CD4-positive, alpha-beta T cell treated with Interferon alpha-2 for 1 hour (primary cell): ENCODE measurements at regions not wholly inside any gene's neighbourhood (a gene's known extent, or its start where the extent isn't known, plus 50 kb on each side); places are given as distances from the start of the nearest gene placed in this dataset.
"Not testable (repeated sequence)": the region's sequence is repeated elsewhere in the genome, so short reads cannot be mapped to it uniquely, and the experiment has no call there.

Experiments
- DNase-seq, 2 donors: peaks; one replicate each; pipeline ENCODE4 v3.0.0-alpha.2; 2020 to 2022

DNA sequence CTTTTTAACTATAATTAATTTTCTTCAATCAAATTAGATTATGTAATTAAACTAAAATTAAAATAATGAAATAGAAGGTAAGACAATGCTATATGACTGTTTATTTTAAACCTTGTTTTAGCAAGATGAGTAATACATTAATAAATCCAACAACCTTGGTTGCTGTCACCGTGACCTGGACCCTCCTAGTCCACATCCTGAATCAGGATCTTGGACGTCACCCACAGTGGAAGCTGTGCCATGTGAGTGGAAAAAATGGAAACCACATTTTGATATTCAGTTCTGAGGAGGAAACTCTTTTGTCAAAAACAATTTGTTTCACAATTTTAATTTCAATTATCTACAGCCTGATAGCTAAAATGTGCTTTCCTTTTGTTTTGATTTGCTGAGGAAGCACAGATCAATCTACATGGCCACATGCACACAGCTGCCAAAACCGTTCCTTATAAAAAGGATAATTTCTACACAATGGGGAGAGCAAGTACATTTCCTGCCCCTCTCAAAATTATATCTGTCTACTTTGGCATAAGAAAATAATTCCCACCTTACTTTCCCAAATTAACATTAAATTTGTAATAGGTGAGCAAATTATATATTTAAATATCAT is 255.5 kb downstream of the RASSF9 start:
- no peak for DNase-seq

GRCh38 chr12:85587158-85587557 is 249.1 kb downstream of the RASSF9 start:
- DNase-seq = no peak

DNA sequence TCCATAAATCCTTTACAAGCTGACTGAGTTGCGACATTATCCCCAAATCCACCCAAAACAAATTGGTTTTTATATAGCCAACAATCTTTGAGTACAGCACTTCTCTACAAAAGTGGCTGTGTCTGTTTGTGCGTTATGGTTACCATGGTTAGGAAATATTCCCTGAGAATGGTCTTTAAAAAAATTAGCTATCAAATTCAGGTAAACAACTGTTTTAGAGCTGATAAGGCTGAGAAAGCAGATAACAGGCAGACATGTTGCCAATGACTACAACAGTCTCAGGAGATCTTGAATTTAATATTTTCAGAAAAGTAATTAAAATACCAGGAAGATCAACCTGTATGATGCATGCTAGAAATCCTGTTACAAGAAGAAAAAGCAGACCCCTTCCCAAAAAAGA is 248.0 kb downstream of the RASSF9 start:
- no peak for DNase-seq

DNA sequence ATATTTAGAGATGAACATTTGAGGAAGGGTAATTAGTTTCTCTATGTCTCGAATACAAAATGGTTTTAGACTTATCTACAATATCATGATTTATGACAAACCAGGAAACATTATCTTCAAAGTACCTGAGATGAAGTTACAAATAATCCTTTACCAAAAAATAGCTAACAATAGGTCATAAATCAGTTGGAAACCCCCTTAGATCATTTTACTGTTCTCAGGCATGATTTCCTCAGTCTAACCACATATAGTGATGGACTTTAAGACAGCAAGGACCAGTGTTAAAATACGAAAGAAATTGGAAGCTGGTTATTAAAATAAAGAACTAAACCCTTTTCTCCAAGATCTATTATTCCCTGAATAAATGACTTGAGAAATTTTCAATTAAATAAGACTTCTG is 235.4 kb downstream of the RASSF9 start:
- no peak for DNase-seq

DNA sequence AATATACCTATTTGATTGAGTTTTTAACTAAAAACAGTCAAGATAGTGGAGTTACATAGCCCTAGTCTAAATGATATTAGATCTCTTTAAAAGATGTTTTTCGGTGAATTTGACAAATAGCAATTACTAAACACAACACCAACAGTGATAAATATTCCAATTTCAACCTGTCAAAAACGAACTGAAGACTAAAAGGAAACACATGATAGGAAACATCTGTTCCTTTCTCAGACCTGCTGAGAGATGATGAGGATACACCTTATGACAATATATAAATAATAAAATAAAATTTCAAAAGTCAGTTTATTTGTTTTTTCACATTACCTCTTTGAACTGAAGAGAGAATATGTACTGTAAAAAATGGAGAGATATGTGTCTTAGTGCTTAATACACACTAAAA is 232.7 kb downstream of the RASSF9 start:
- DNase-seq = no peak

GRCh38 chr12:85606455-85606854 is 229.8 kb downstream of the RASSF9 start:
- no peak for DNase-seq

GRCh38 chr12:85609778-85610177 is 226.4 kb downstream of the RASSF9 start:
- DNase-seq = no peak

DNA sequence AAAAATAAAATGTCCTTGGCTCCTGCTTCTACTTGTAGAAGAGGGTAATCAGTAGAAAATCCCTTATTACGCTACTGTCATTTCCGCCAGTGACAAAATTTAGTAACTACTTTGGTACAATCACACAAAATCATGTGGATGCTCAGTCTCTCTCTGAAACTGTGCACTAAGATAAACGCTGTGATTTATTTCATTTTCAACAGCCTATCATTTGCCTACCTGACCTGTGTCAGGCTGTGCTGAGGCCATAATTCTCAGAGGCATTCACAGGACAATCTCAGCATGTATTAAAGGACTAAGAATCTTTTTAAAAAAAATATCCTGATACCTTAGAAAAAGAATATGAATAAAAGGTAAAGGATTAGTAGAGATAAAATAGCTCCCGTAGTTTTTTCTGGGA is 226.0 kb downstream of the RASSF9 start:
- no peak for DNase-seq

GRCh38 chr12:85616201-85616600 is 220.0 kb downstream of the RASSF9 start:
- DNase-seq = no peak

- DNase-seq = no peak
These were observed 218.7 kb downstream of the RASSF9 start for GRCh38 chr12:85617307-85618091.

DNA sequence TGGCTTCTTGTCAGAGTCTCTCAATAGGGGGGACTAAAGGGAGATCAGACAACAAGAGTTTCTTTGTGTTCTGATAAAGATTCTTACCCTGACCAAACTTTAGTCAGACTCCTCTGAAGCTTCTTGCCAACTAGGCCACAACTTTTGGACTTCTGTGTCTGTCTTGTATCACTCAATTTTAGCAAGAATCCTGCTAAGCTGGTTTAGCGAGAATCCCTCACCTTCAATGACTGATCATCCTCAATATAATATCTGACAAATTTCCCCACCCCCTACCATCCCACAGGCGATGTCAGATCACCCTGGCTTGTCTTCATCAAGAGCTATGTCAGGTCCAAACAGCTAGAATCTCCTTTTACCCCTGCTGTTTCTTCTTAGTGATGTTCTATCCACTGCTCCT is 215.2 kb downstream of the RASSF9 start:
- DNase-seq = no peak

DNA sequence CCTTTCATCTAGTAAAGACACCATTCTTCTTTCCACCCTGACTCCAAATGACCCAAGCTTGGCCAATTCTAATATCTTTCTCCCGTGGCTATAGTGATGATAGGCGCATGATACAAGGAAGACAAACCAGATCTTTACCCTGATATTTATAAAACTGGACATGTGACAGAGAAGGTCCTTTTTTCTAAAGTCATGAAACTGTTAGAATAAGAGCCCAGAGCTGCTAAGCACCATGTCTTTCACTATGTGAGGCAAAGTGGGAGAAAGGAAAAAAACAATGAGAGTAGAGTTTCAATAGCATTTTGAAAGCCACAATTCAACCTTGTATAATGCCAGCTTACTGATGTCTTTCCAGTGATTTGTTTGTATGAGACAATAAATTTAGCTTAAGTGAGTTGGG is 212.4 kb downstream of the RASSF9 start:
- DNase-seq = no peak

GRCh38 chr12:85625467-85625866 is 210.7 kb downstream of the RASSF9 start:
- DNase-seq = no peak

- DNase-seq = no peak
These were observed 210.0 kb downstream of the RASSF9 start for GRCh38 chr12:85626001-85626783.

DNA sequence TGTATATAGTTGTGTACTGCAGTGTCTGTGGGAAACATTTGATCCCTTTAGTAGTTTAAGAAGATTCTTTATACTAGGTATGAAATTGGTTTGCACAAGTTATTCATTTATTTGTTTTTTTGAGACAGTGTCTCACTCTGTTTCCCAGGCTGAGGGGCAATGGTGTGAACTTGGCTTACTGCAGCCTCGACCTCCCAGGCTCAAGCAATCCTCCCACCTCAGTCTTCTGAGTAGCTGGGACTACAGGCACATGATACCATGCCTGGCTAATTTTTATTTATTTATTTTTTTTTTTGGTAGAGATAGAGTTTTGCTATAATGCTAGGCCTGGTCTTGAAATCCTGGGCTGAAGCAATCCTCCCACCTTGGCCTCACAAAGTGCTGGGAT is 209.4 kb downstream of the RASSF9 start:
- no peak for DNase-seq

GRCh38 chr12:85627584-85627983 is 208.6 kb downstream of the RASSF9 start:
- no peak for DNase-seq

- DNase-seq = not testable (repeated sequence)
These were observed 207.6 kb downstream of the RASSF9 start for GRCh38 chr12:85628562-85628961.

DNA sequence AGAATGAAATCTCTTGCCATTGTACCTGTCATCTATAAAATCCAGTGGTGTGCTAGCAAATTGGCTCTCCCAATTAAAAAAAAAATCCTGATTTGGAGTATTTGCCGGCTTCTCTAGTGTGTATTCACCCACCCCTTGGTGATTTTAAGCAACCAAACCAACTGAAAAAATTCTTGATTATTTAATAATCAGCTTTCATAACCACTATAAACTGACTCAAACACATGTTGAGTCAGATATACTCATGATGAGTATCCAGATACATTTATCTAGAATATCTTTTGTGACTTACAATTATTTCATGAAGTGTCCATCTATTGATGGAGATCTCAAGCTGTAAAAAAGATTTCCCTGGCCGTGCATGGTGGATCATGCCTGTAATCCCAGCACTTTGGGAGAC is 205.4 kb downstream of the RASSF9 start:
- no peak for DNase-seq

- DNase-seq = no peak
These were observed 203.8 kb downstream of the RASSF9 start for GRCh38 chr12:85632390-85632789.

DNA sequence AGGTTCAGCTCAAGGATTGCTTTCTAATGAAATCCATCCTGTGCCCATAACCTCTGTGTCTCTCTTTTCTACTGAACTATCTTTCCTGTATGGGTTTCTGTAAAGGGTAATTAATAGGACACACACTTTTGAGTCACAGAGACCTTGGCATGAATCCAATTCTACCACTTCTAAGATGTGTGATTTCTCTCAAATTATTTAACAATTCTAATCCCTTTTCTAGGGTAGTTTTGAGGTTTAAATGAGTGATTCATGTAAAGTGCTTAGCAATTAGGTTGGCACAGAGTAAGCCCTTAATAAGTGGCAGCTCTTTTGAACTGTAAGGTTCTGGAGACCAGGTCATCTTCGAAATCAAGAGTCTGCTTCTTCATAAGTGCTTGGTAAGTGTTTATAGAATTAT is 202.7 kb downstream of the RASSF9 start:
- DNase-seq = no peak

GRCh38 chr12:85639834-85640233 is 196.4 kb downstream of the RASSF9 start:
- DNase-seq = no peak

GRCh38 chr12:85641796-85642195 is 194.4 kb downstream of the RASSF9 start:
- no peak for DNase-seq

- no peak for DNase-seq
These were observed 193.9 kb downstream of the RASSF9 start for GRCh38 chr12:85642288-85642687.

- DNase-seq = no peak
These were observed 193.4 kb downstream of the RASSF9 start for GRCh38 chr12:85642808-85643207.
